ENCODE measurements at regions not wholly inside any gene's neighbourhood (a gene's known extent, or its start where the extent isn't known, plus 50 kb on each side); places are given as distances from the start of the nearest gene placed in this dataset.
"Not testable (repeated sequence)": the region's sequence is repeated elsewhere in the genome, so short reads cannot be mapped to it uniquely, and the experiment has no call there.

GRCh38 chr2:82169379-82169778 is 1864.8 kb upstream of the LRRTM1 start:
- ATAC-seq: no peak

GRCh38 chr2:82165377-82165776 is 1860.8 kb upstream of the LRRTM1 start:
- no peak for ATAC-seq

- ATAC-seq: no peak
These were observed 1853.6 kb upstream of the LRRTM1 start for GRCh38 chr2:82158150-82158549.

- ATAC-seq: no peak
These were observed 1850.9 kb upstream of the LRRTM1 start for GRCh38 chr2:82155469-82155868.

GRCh38 chr2:82143343-82143742 is 1838.8 kb upstream of the LRRTM1 start:
- no peak for ATAC-seq

- ATAC-seq: peak; percentile 17
These were observed 1835.5 kb upstream of the LRRTM1 start for GRCh38 chr2:82139979-82140611.

- no peak for ATAC-seq
These were observed 1832.9 kb upstream of the LRRTM1 start for GRCh38 chr2:82137441-82137840.

GRCh38 chr2:82128051-82128450 is 1823.5 kb upstream of the LRRTM1 start:
- ATAC-seq: no peak

GRCh38 chr2:82124629-82125028 is 1820.1 kb upstream of the LRRTM1 start:
- ATAC-seq: no peak

GRCh38 chr2:82120654-82121053 is 1816.1 kb upstream of the LRRTM1 start:
- no peak for ATAC-seq

GRCh38 chr2:82120115-82120514 is 1815.6 kb upstream of the LRRTM1 start:
- ATAC-seq: no peak

- no peak for ATAC-seq
These were observed 1804.9 kb upstream of the LRRTM1 start for GRCh38 chr2:82109418-82109817.

- ATAC-seq: no peak
These were observed 1794.1 kb upstream of the LRRTM1 start for GRCh38 chr2:82098617-82099016.

GRCh38 chr2:82089518-82089917 is 1785.0 kb upstream of the LRRTM1 start:
- ATAC-seq: no peak

- ATAC-seq: no peak
These were observed 1780.3 kb upstream of the LRRTM1 start for GRCh38 chr2:82084679-82085392.

- no peak for ATAC-seq
These were observed 1771.3 kb upstream of the LRRTM1 start for GRCh38 chr2:82075875-82076274.

GRCh38 chr2:82062463-82062862 is 1757.9 kb upstream of the LRRTM1 start:
- ATAC-seq: no peak

GRCh38 chr2:82055846-82056245 is 1751.3 kb upstream of the LRRTM1 start:
- no peak for ATAC-seq

- ATAC-seq: no peak
These were observed 1739.3 kb upstream of the LRRTM1 start for GRCh38 chr2:82043867-82044266.

GRCh38 chr2:82027921-82028615 is 1723.5 kb upstream of the LRRTM1 start:
- ATAC-seq: no peak

- no peak for ATAC-seq
These were observed 1719.2 kb upstream of the LRRTM1 start for GRCh38 chr2:82023710-82024109.

GRCh38 chr2:82013641-82014040 is 1709.1 kb upstream of the LRRTM1 start:
- ATAC-seq: no peak

- ATAC-seq: no peak
These were observed 1702.6 kb upstream of the LRRTM1 start for GRCh38 chr2:82007071-82007664.

GRCh38 chr2:82005889-82006288 is 1701.3 kb upstream of the LRRTM1 start:
- not testable (repeated sequence) for ATAC-seq
